EL (cell line): ENCODE measurements at regions not wholly inside any gene's neighbourhood (a gene's known extent, or its start where the extent isn't known, plus 50 kb on each side); places are given as distances from the start of the nearest gene placed in this dataset.

Experiments
- DNase-seq: peaks from one replicate; pipeline ENCODE4 v3.0.0-alpha.2; 2016

- peak; percentile 90 for DNase-seq
Measured at GRCh38 chr6:15793288-15793687, 130.5 kb upstream of the DTNBP1 start.

DNA sequence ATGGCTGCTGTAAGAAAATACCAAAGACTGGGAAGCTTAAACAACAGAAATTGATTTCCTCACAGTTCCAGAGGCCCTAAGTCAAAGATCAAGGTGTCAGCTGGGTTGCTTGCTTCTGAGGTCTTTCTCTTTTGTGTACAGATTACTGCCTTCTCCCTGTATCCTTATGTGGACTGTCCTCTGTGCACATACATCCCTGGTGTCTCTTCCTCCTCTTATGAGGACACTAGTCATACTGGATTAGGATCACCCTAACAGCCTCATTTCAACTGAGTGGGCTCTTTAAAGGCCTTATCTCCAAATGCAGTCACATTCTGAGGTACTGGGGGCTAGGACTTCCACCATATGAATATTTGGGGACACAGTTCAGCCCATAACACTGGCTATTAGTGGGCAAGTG is 130.0 kb upstream of the DTNBP1 start:
- DNase-seq = no peak

- DNase-seq = no peak
Measured at GRCh38 chr6:15791448-15792181, 128.8 kb upstream of the DTNBP1 start.

DNA sequence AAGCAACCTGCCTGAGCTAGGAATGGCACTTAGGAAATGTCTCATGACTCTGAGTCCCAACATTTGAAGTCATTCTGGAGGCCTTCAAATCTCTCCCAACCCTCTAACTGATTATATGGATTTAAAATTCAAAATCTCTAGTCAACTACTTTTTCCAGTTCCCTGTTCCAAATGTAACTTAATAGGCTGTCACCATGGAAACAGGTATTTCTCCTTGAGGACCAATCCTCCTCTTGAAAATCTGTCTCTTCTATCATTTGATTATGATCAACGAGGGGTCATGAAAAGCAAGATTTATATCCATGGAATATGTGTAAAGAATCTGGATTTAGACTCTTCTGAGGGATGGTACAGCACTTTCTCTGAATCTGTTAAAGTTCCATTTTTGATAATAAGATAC is 127.3 kb upstream of the DTNBP1 start:
- no peak for DNase-seq

DNA sequence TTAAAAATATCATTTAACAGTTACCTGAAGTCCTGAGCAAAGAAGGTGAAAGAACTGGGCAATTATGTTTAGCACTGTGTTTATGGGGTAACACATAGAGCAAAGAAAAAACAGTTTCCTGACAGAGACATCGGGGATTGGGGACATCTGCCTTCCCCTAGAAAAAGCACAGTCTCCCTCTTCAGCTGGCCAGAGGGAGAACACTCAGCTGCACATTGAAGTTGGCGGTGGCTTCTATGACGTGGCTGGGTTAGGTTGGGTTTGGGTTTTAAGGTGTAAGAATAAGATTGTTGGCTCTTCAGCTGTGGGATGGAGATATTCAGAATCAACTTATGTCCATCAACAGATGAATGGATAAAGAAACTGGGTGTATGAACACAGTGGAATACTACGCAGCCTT is 124.0 kb upstream of the DTNBP1 start:
- no peak for DNase-seq

- no peak for DNase-seq
Measured at GRCh38 chr6:15783484-15783883, 120.7 kb upstream of the DTNBP1 start.

- no peak for DNase-seq
Measured at GRCh38 chr6:15781890-15782289, 119.1 kb upstream of the DTNBP1 start.

DNA sequence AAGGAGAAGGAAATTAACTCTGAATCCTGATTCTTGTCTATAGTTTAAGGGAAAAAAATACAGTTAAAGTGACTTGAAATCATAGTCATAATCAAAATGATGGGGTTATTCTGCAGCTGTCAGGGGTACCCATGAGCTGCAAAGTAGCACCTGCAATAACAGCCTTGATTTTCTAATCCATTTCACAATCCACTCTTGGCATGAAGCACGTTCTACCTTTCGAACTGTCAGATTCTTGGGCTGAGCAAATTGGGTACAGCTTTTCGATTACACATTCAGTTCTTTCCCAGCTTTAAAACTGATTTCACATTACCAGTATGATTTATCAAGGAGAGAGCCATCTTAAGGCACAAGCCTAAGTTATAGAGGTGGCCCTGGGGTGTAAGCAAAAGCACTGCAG is 118.5 kb upstream of the DTNBP1 start:
- no peak for DNase-seq

- DNase-seq = no peak
Measured at GRCh38 chr6:15780437-15780836, 117.6 kb upstream of the DTNBP1 start.

DNA sequence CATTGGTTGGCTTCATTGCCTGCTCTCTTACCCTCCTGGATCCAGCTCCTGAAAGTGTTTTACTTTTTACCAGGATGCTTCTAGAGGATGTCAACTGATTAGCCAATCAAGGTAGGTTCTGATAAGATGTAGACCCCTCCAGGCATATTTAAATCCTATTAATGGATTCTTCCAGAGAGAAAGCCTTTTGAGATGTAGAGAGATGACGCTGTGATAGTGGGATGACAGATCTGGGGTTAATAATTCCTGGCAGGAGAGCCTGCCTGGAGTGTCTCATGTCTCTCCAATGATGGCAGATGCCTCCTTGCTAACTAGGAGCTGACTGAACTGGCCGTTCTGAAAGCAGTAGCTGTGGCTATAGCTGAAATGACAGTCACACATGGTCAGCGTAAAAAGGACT is 116.9 kb upstream of the DTNBP1 start:
- no peak for DNase-seq

DNA sequence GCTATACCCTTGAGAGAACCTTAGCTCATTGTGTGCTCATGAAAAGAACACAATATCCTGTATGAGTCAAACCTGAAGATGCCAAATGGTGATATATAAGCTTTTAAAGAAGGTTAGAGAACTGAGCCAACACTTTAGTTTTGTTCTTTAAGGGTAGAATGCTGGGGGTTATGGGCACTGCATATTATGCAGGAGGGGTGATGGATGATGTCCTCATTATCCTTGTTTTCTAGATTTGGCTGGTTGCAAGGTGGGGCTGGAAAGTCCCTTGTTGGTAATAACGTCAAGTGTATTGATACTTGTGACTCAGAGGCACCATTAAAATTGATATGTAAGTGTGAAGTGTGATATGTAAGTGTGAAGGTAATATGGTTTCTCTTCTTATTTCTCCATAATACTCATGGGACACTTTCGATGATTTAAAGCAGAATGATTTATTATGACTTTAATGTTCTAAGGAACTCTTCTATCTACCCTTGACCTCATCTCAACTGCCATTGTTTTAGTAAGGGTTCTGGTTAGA is 113.7 kb upstream of the DTNBP1 start:
- DNase-seq = no peak

DNA sequence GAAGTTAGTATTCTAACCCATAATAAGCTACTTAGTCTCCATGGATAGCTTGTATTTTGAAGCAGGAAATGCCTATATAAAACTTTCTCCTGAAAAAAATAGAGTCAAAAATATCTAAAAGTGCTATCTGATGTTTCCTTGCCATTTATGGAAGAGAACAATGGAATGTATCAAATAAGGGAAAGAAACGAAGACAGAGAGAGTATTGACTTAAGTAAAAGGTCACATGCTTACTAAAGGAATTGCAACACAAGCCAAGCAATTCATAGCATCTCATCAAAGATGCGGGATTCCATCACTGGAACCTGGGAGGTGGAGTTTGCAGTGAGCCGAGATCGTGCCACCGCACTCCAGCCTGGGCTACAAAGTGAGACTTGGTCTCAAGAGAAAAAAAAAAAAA is 112.9 kb upstream of the DTNBP1 start:
- DNase-seq = no peak

DNA sequence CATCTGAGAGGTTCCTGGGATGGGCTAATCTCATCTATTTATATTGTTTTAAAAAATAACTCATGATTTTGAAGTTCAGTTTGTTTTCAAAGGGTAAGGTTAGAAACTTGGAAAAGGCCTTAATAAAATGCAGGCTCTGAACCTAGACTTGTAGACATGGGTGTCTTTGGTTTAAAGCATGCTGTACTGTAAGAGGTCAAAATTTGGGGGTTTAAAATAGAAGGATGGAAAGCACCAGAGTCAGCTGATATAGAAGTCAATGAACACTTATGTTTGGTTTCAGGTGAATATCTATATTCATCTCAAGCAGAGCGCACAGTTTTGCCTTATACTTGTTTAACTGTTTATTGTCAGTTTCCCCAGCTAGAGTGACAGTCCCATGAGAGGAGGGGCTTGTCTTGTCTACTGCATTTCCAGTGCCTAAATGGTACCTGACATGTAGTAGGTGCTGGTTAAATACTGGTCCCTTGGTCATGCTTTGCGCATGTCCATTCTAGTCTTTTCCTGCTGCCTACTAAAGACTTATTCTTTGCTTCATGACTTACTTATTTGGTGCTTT is 112.3 kb upstream of the DTNBP1 start:
- DNase-seq = no peak

DNA sequence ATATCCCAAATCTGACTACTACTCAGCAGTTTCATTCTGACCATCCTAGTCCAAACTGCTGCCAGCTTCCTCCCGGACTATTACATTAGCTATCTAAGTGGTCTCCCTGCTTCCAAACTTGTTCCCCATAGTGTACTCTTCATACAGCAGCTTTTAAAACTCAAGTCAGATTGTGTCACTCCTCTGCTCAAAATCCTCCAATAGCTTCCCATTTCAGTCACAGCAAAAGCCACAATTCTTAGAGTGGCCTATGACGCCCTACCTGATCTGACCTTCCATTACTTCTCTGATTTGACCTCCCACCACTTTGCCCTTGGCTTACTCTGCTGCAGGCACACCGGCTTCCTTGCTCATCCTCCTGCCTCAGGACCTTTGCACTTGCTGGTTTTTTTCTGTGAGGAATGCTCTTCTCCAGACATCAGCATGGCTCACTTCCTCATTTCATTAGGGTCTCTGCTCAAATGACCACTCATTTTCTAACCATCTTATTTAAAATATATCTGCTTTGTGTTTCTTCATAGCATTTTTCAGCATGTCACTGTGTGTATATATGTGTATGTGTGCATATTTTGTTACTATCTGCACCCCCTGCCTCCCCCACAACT is 111.1 kb upstream of the DTNBP1 start:
- DNase-seq = no peak

DNA sequence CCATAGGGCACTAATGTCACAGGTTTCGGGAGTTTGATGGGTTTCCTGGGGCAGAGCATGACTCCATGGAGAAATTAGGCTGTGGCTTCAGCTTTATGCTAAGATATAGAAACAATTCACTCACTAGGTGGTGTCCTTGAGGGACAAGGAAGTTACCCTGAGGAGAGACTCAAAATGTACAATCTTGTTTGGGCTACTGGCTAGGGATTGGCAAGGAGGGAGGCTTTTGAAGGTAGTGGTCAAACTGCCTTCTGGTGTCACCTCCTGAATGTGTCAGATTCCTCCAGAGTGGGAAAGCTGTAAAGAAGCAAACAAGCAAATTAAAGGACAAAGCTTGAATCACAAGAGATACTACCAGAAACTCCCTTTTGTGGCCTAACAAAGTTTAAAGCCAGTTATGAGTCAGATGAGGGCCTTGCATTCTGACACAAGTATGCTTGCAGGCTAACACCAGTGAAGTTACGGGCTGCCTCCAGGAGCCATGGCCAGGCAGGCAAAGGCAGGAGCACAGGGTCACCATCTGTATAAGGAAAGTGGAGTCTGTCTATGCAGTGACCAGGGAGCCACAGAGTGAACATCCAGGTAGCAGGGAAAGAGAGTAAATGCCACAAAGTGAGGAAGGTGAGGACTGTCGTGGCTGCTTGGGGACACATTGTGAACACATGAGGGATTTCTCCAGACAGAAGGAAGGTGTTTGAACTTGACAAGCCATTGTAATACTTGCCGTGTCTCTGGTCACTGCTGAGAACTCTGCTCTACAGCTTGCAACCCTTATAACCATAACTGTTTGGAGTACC is 107.7 kb upstream of the DTNBP1 start:
- DNase-seq = peak; percentile 42

DNA sequence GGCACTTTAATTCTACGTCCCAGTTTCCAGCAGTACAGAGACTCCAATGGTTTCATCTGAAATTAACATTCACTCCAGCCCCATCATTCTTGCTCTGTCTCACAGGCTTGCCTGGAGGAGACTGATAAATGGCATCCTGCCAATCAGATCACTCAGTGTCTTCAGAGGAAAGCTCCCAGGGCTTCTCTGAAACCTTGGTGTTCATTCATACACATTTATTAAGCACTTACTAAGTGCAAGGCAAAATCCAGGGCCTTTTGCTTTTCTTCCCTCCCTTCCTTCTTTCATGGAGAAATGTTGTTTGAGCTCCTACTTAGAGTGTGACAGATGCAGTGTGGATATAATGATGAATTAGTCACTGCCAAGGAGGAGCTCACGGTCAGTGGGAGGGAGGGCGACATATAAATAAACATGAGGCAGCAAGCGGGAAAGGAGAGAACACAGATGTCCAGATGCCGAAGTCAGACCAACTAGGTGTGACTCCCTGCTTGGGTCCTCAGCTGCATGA is 106.7 kb upstream of the DTNBP1 start:
- DNase-seq = peak; percentile 42

GRCh38 chr6:15768999-15769398 is 106.2 kb upstream of the DTNBP1 start:
- DNase-seq = no peak

GRCh38 chr6:15763837-15764236 is 101.0 kb upstream of the DTNBP1 start:
- peak; percentile 77 for DNase-seq

- no peak for DNase-seq
Measured at GRCh38 chr6:15763364-15763763, 100.5 kb upstream of the DTNBP1 start.

GRCh38 chr6:15761045-15761502 is 98.2 kb upstream of the DTNBP1 start:
- DNase-seq = no peak

DNA sequence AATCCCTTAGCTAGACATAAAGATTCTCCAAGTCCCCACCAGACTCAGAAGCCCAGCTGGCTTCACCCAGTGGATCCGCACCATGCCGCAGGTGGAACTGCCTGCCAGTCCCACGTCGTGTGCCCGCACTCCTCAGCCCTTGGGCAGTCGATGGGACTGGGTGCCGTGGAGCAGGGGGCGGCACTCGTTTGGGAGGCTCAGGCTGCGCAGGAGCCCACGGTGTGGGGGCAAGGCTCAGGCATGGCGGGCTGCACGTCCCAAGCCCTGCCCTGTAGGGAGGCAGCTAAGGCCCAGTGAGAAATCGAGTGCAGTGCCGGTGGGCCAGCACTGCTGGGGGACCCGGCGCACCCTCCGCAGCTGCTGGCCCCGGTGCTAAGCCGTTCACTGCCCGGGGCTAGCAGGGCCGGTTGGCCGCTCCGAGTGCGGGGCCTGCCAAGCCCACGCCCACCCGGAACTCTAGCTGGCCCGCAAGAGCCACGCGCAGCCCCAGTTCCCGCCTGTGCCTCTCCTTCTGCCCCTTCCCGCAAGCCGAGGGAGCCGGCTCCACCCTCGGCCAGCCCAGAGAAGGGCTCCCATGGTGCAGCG is 95.9 kb upstream of the DTNBP1 start:
- no peak for DNase-seq

DNA sequence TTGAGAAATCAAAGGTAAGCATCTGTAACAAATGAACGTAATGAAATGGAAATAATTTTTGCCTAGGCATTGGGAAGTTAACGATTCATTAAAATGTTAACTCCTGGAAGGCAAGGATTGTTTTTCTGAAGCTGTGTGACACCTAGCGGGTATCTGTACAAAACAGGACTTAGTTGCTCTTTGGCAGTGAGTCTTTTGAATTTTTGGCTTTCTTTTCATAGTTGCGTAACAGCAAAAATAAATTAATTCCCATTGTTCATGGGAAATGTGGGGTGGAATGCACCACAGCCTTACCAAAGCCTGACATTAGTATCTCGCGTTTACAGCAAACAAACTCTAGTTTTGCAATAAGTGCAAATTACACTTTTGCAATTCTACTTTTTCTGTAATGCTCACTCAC is 92.7 kb upstream of the DTNBP1 start:
- no peak for DNase-seq

DNA sequence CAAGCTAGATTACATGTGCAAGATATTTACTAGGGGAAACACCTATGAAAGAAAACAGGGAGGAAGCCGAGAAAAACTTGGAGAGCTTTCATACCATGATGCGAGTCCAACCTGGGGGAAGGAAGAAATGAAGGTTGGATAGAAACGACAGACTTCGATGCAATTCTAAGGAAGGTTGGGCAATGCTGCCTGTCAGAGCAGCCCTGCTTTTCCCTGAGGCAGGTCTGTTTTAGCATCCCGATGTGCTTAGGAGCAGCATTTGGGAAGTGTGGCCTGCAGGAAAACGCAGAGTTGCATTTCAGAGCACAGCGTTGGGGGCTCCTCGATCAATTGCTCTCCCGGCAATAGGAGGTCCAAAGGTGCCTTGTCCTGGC is 91.9 kb upstream of the DTNBP1 start:
- no peak for DNase-seq
